ENCODE measurements at regions not wholly inside any gene's neighbourhood (a gene's known extent, or its start where the extent isn't known, plus 50 kb on each side); places are given as distances from the start of the nearest gene placed in this dataset.

GRCh38 chr13:68938639-68939038 lies 1169.0 kb upstream of the ATXN8OS start:
- H2AFZ ChIP-seq (ENCODE audit: low read depth, low read length): no peak overlapping the region
- no peaks in the 10 kb centered on the region for H3K27me3 ChIP-seq (ENCODE audit: low read depth, low read length)
- H3K9me3 ChIP-seq (ENCODE audit: insufficient read depth, low read length): no peaks in the 10 kb centered on the region
- H3K4me2 ChIP-seq (ENCODE audit: low read length): no peak overlapping the region
- H4K20me1 ChIP-seq (ENCODE audit: insufficient read depth, low read length): no peaks in the 10 kb centered on the region
- no peaks in the 10 kb centered on the region for H3K79me2 ChIP-seq (ENCODE audit: low read length)
- H3K4me3 ChIP-seq (ENCODE audit: low read length): no peak overlapping the region
- H3K27ac ChIP-seq (ENCODE audit: low read length): no peak overlapping the region
- no peak overlapping the region for H3K9ac ChIP-seq (ENCODE audit: low read length)
- no peaks in the 10 kb centered on the region for H3K4me1 ChIP-seq (ENCODE audit: low read length)
- H3K36me3 ChIP-seq (replicated peaks; ENCODE audit: low read depth, low read length): no peaks in the 10 kb centered on the region
- TF ChIP-seq CTCF (IDR thresholded peaks at IDR 0.05; ENCODE audit: low read depth, low read length): no peak
- no peak for TF ChIP-seq EZH2phosphoT487 (IDR thresholded peaks at IDR 0.05; ENCODE audit: low read depth)

- Histone ChIP-seq H3K4me3 (ENCODE audit: low read length) (no peak overlapping the region), H3K4me1 (ENCODE audit: low read length) (no peaks in the 10 kb centered on the region), H3K27ac (ENCODE audit: low read length) (no peak overlapping the region), H3K9ac (ENCODE audit: low read length) (no peak overlapping the region), H4K20me1 (ENCODE audit: insufficient read depth, low read length) (no peaks in the 10 kb centered on the region), H3K36me3 (replicated peaks; ENCODE audit: low read depth, low read length) (no peaks in the 10 kb centered on the region), H3K4me2 (ENCODE audit: low read length) (no peak overlapping the region), H3K9me3 (ENCODE audit: insufficient read depth, low read length) (no peaks in the 10 kb centered on the region), H2AFZ (ENCODE audit: low read depth, low read length) (no peak overlapping the region), H3K79me2 (ENCODE audit: low read length) (no peaks in the 10 kb centered on the region), H3K27me3 (ENCODE audit: low read depth, low read length) (no peaks in the 10 kb centered on the region)
- TF ChIP-seq CTCF (IDR thresholded peaks at IDR 0.05; ENCODE audit: low read depth, low read length): no peak
- TF ChIP-seq EZH2phosphoT487 (IDR thresholded peaks at IDR 0.05; ENCODE audit: low read depth): no peak
Measured at GRCh38 chr13:68929075-68929745, 1178.4 kb upstream of the ATXN8OS start.

- H4K20me1 ChIP-seq (ENCODE audit: insufficient read depth, low read length): no peaks in the 10 kb centered on the region
- peak overlapping the region; percentile 57 for H2AFZ ChIP-seq (ENCODE audit: low read depth, low read length)
- H3K4me3 ChIP-seq (ENCODE audit: low read length): peak overlapping the region; percentile 20
- H3K9me3 ChIP-seq (ENCODE audit: insufficient read depth, low read length): no peaks in the 10 kb centered on the region
- no peaks in the 10 kb centered on the region for H3K27me3 ChIP-seq (ENCODE audit: low read depth, low read length)
- H3K9ac ChIP-seq (ENCODE audit: low read length): 0 out of 2 replicates have a peak overlapping the region, but pooled peaks have one; percentile 24
- no peaks in the 10 kb centered on the region for H3K79me2 ChIP-seq (ENCODE audit: low read length)
- H3K4me2 ChIP-seq (ENCODE audit: low read length): peak overlapping the region; percentile 48
- H3K27ac ChIP-seq (ENCODE audit: low read length): no peak overlapping the region
- no peaks in the 10 kb centered on the region for H3K4me1 ChIP-seq (ENCODE audit: low read length)
- H3K36me3 ChIP-seq (replicated peaks; ENCODE audit: low read depth, low read length): no peaks in the 10 kb centered on the region
- TF ChIP-seq EZH2phosphoT487 (IDR thresholded peaks at IDR 0.05; ENCODE audit: low read depth) (no peak), CTCF (IDR thresholded peaks at IDR 0.05; ENCODE audit: low read depth, low read length) (peak; percentile 91)
Measured at GRCh38 chr13:68927387-68928026, 1180.1 kb upstream of the ATXN8OS start.

GRCh38 chr13:68923995-68924394 lies 1183.6 kb upstream of the ATXN8OS start:
- Histone ChIP-seq H3K9ac (ENCODE audit: low read length) (no peak overlapping the region), H3K79me2 (ENCODE audit: low read length) (no peaks in the 10 kb centered on the region), H2AFZ (ENCODE audit: low read depth, low read length) (no peak overlapping the region), H3K4me2 (ENCODE audit: low read length) (no peak overlapping the region), H3K4me3 (ENCODE audit: low read length) (no peak overlapping the region), H3K4me1 (ENCODE audit: low read length) (no peaks in the 10 kb centered on the region), H3K27me3 (ENCODE audit: low read depth, low read length) (no peaks in the 10 kb centered on the region), H3K9me3 (ENCODE audit: insufficient read depth, low read length) (no peaks in the 10 kb centered on the region), H4K20me1 (ENCODE audit: insufficient read depth, low read length) (no peaks in the 10 kb centered on the region), H3K27ac (ENCODE audit: low read length) (no peak overlapping the region), H3K36me3 (replicated peaks; ENCODE audit: low read depth, low read length) (no peaks in the 10 kb centered on the region)
- TF ChIP-seq CTCF (IDR thresholded peaks at IDR 0.05; ENCODE audit: low read depth, low read length): no peak
